ENCODE measurements at regions not wholly inside any gene's neighbourhood (a gene's known extent, or its start where the extent isn't known, plus 50 kb on each side); places are given as distances from the start of the nearest gene placed in this dataset.

- no peak for DNase-seq
These were observed 623.6 kb upstream of the CDH18 start for GRCh38 chr5:20611620-20612019.

GRCh38 chr5:20610681-20611080 lies 622.7 kb upstream of the CDH18 start:
- peak; percentile 76 for DNase-seq

GRCh38 chr5:20609126-20609525 lies 621.1 kb upstream of the CDH18 start:
- no peak for DNase-seq

GRCh38 chr5:20608567-20608966 lies 620.6 kb upstream of the CDH18 start:
- no peak for DNase-seq

DNA sequence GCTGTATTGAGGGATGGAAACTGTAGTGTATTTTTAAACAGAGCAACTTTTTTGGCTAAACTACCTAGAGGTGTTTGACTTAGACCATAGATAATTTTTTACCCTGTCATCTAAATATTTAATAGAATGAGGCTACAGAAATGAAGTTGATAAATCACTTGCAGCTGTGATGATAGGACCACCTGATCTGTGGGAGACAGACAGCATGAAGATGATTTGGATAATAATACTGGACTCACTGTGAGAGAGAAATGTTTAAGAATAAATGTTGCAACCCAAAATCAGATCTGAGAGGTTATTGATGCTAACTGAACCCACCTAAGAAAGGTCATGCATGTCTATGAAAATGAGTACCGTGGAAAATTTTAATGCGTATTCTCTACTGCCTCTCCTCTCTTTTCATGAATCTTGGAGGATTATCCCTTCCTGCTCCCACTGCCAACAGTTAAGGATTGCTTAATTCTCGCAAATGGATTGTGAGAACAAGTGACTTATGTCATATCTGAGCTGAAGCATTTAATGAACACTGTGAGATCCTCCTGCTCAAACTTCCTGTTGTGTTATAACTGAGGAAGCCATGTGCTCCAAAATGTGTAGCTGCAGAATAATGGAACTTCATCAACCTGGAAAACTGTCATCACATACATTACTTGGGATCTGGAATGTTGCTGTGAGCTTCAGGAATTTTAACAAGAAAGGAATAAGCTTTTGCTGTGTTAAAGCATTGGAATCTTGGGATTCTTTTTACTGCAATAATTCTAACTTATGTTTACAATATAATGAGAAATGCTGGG lies 617.9 kb upstream of the CDH18 start:
- DNase-seq, result no peak

DNA sequence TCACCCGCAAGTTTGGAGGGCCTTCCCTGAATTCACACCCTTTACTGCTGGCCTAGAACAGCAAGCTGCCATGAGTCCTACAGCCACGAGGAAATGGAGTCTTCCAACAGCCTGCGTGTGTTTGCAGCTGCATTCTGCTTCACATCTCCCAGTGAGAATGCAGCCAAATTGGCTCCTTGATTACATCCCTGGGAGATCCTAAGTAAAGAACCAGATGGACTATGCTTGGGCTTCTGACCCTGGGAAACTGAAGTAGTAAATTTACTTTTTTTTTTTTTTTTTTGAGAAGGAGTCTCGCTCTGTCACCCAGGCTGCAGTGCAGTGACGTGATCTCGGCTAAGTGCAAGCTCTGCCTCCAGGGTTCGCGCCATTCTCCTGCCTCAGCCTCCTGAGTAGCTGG lies 617.0 kb upstream of the CDH18 start:
- no peak for DNase-seq

DNA sequence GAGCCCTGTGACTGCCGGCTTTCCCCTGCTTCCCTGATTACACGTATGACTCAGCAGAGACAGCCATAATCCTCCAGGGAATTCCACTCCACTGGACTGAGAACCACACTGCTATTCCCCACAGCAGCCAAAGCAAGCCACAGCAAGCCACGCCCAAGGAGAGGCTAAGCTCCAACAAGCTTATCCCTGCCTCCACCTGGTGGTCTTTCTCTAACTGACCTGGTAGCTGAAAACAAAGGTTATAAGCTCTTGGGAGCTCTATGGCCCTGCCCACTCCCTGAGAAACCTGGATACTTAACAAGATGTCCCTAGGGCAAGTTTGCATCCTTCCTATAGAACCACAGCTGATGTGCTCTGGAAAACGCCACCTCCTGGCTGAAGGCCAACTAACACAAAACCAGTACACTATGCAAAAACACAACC lies 613.7 kb upstream of the CDH18 start:
- DNase-seq, result no peak

DNA sequence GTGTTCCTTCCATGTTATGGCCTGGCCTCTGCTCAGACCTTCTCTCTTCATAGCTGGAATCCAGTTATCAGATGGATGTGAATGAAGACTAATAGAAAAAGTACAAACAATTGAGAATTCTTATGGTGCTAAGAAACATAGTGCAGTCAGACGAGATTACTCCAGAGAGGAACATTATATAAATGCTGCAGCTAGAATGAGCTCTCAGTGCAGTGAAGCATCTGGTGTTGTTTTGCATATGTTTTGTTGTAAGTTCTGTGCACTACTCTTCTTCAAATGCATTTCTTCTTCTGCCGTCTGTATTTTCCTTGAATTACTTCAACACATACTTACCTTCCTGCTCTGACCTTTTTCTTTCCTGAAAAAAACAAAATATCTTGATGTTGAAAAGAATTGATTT lies 602.4 kb upstream of the CDH18 start:
- DNase-seq, result no peak

- DNase-seq, result no peak
These were observed 587.6 kb upstream of the CDH18 start for GRCh38 chr5:20575571-20575970.

- DNase-seq, result no peak
These were observed 586.6 kb upstream of the CDH18 start for GRCh38 chr5:20574576-20574975.

- no peak for DNase-seq
These were observed 584.6 kb upstream of the CDH18 start for GRCh38 chr5:20572614-20573013.

GRCh38 chr5:20570486-20570885 lies 582.5 kb upstream of the CDH18 start:
- no peak for DNase-seq

- DNase-seq, result no peak
These were observed 574.5 kb upstream of the CDH18 start for GRCh38 chr5:20562544-20562943.

DNA sequence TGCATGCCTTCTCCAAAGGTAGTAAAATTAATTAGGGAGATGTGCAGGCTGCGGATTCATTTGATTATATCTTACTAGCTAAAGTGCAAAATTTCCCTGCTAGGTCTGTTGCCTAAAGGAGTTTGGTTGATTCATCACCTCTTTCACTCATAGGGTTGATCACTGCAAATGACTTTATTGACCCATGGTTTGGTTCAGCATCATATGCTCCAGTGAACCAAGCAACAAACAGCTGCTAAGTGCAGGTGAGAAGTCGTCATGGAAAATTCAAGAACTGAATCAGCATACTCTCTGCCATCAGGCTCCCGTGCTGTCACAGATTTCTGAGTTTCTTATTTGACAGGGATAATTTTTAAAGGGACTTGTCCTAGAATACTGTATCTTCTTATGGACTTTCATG lies 571.8 kb upstream of the CDH18 start:
- DNase-seq, result no peak

DNA sequence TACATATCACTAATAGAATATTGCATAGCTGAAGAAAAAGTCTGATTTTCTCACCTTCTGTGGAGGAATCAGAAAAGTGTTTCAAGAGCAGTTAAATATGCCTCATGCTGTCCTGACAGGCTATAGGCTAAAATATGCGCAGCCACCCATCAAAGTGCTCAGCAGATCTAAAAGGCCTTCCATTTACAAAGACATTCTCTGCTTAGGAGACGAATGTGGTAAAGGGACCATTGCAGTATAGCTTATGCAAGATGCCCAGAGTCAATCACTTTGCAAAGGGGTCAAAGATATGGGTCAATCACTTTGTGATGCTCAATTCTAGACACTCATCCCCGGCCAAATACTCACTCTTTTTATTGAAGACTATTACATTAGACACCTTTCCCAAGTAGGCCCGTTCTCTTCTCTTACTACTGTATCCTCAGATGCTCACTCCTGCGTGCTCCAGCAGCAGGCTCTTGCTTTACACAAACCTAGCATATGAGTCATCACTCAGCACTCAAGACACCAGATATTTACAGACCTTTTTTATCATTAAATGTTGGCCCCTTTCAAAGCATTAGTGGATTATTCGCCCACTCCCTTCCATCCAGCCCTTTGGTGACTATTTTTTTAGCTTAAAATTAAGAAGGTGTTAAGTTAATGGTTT lies 568.2 kb upstream of the CDH18 start:
- no peak for DNase-seq

- no peak for DNase-seq
These were observed 567.0 kb upstream of the CDH18 start for GRCh38 chr5:20555034-20555433.

- DNase-seq, result no peak
These were observed 566.0 kb upstream of the CDH18 start for GRCh38 chr5:20554001-20554400.

- DNase-seq, result no peak
These were observed 550.1 kb upstream of the CDH18 start for GRCh38 chr5:20537911-20538703.

GRCh38 chr5:20536813-20537212 lies 548.8 kb upstream of the CDH18 start:
- DNase-seq, result no peak

DNA sequence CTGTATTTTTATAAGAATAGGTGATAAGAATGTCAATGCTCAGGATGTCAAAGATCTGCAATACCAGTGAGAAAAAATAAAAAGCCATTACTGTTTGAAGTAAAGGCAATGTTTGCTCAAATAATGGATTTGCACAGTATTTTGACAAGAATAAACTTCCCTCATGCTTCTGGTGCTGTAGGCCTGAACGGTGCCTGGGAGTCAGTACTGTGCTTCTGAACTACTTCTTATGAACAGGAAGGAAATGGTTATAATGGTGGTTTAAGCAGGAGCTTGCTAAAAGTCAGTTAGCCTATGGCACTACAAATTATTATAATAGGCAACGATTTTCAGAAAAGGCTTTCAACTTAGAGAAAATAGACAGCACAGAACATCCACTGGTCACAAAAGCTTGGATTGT lies 548.3 kb upstream of the CDH18 start:
- DNase-seq, result no peak

DNA sequence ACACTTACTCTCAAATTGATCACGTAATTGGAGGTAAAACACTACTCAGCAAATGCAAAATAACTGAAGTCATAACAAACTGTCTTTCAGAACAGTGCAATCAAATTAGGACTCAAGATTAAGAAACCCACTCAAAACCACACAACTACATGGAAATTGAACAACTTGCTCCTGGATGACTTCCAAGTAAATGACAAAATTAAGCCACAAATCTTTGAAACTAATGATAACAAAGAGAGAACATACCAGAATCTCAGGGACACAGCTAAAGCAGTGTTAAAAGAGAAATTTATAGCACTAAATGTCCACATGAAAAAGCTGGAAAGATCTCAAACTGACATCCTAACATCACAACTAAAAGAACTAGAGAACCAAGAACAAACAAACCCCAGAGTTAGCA lies 540.5 kb upstream of the CDH18 start:
- no peak for DNase-seq

- DNase-seq, result no peak
These were observed 537.1 kb upstream of the CDH18 start for GRCh38 chr5:20524991-20525529.

GRCh38 chr5:20522905-20523482 lies 535.0 kb upstream of the CDH18 start:
- no peak for DNase-seq

Measured in NCI-H510A (cell line).